ENCODE measurements at regions not wholly inside any gene's neighbourhood (a gene's known extent, or its start where the extent isn't known, plus 50 kb on each side); places are given as distances from the start of the nearest gene placed in this dataset.

DNA sequence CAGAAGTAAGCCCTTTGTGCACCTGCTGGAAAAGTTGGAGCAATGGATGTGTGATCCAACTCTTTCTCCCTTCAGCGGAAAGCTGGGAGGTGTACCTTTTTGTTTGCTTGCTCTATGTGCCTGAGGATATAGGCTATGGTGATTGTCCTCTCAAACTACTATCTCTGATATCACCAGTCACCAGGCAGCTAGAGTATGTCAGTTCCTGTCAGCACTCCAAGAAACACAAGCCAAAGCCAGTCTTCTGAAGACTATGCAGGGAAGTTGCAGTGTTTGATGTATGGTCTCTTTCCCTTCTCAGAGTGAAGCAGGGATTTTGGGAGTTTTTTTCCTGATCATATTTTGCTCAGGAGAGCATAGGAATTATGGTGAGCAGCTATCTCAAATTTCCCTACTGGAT, 146.4 kb downstream of the PTH2R start:
- TF ChIP-seq FOXP2 (optimal IDR thresholded peaks at IDR 0.05; ENCODE audit: control extremely low read depth, extremely low read length, insufficient read depth) (no peak), EZH2 (IDR thresholded peaks at IDR 0.05) (no peak), POLR2AphosphoS5 (IDR thresholded peaks at IDR 0.05; ENCODE audit: borderline replicate concordance, low read depth, low read length) (no peak)
